GM19328 (cell line): ENCODE measurements at regions not wholly inside any gene's neighbourhood (a gene's known extent, or its start where the extent isn't known, plus 50 kb on each side); places are given as distances from the start of the nearest gene placed in this dataset.
A peak's percentile ranks its signal among the peaks of the same experiment; 100 is the strongest.
"Not testable (repeated sequence)": the region's sequence is repeated elsewhere in the genome, so short reads cannot be mapped to it uniquely, and the experiment has no call there.

Experiments used
- ATAC-seq: cut with Tn5 transposase; IDR thresholded peaks from one replicate; pipeline ENCODE4 v1.9.1; 2021; ENCODE audit warnings: mild to moderate bottlenecking, moderate library complexity; ENCODE audit not compliant: unreplicated experiment

DNA sequence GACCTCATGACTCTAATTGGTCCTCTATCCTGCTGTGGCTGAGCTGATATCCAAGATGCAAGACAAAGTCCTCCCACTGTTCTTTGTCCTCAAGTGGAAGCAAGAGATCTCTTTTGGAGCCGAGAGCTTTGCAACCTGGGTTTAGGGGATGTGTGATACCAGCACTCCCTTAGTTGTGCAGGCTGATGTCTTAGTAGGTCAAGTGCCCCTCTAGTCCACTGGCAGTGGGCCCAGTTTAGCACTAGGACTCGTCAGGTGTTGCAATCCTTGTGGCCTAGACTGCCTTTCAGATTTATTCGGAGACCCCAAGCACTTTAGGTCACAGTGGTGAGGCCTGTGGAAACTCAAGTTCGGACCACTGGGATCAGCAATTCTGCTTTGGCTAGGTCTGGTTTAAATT is 64.0 kb downstream of the GPRASP3 start:
- ATAC-seq = no peak

DNA sequence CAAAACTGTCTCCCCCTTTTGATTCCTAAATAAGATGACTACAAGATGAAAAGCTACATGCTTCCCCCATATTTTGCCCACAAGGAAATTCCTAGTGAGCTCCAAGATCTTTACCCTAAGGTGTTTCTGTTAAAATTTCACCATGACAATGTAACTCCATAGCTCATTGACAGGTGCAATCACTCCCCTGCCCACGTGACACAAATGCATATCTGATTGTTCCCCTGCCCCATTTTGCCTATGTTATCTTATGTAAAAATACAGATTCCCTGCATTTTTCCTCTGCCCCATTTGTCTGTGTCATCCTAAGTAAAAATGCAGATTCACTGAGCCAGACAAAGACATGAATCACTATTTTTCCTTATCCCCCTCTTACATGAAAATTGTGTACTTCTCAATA is 66.7 kb downstream of the GPRASP3 start:
- ATAC-seq = no peak

GRCh38 chrX:102808336-102808735 is 87.8 kb downstream of the GPRASP3 start:
- no peak for ATAC-seq

DNA sequence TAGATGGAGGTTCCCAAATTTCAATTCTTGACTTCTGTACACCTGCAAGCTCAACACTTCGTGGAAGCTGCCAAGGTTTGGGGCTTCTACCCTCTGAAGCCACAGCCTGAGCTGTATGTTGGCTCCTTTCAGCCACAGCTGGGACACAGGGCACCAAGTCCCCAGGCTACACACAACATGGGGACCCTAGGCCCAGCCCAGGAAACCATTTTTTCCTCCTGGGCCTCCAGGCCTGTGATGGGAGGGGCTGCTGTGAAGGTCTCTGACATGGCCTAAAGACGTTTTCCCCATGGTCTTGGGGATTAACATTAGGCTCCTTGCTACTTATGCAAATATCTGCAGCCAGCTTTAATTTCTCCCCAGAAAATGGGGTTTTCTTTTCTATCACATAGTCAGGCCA is 97.7 kb downstream of the GPRASP3 start:
- not testable (repeated sequence) for ATAC-seq

GRCh38 chrX:102832661-102833060 is 104.4 kb upstream of the RAB40AL start:
- ATAC-seq = no peak

DNA sequence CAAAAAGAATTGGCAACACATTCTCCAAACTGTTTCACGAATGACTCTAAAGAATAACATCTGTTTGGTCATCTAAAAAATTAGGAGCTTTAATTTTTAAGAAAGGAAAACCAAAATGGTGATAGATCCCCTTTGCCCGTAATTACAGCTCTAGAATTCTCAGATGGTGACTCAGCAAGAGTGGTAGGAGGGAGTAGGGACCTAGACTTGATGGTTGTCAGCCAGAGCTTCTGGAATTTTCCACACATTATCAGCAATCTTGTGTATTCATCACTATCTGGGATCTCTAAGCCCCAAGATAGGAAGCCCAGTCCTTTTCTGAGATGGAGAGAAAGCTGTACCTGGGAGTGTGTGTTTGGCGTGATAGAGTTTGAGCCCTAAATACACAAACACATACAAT is 103.9 kb upstream of the RAB40AL start:
- no peak for ATAC-seq

DNA sequence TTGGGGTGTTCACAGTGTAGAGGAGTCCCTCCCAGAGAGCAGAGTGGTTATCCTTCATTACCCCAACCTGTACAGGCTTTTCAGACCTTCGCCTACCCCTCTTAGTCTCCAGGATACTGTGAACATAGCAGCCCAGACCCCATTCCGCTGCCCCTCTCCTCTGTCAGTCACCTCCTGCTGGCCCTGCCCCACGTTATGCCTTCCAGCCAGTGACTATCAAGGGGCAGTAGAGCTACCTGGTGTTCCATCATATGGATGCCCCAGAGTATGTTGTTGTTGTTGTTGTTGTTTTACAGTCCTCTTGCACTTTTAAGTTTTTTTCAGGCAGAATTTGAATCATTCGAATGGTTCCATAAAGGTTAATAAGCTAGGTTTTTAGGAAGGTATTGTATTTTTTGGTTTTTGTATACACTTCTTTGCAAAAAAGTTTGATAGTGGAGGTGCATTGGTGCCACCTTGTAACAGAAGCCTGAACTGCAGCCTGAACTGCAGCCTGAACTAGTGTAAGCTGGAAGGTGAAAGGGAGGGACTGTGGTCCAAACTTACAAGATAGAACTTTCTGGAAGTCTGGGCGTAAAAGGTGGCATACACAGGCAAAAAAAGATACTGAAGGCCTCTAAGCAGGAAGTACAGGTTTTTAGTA is 101.4 kb upstream of the RAB40AL start:
- no peak for ATAC-seq

- ATAC-seq = no peak
These were observed 99.2 kb upstream of the RAB40AL start for GRCh38 chrX:102837847-102838246.

- ATAC-seq = no peak
These were observed 96.0 kb upstream of the RAB40AL start for GRCh38 chrX:102840871-102841705.

DNA sequence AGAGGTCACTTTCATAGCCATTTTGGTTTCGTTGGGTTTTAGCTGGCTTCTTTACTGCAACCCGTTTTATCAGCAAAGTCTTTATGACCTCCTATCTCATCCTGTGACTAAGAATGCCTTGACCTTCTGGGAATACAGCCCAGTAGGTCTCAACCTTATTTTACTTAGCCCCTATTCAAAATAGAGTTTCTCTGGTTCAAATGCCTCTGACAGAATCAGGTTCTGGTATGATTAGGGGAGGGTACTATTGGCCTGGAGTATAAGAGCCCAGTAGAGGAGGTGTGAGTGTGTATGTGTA is 95.4 kb upstream of the RAB40AL start:
- ATAC-seq = no peak

- no peak for ATAC-seq
These were observed 92.1 kb upstream of the RAB40AL start for GRCh38 chrX:102845020-102845419.

- ATAC-seq = no peak
These were observed 90.4 kb upstream of the RAB40AL start for GRCh38 chrX:102846544-102847236.

GRCh38 chrX:102847362-102847761 is 89.7 kb upstream of the RAB40AL start:
- no peak for ATAC-seq

- ATAC-seq = no peak
These were observed 87.7 kb upstream of the RAB40AL start for GRCh38 chrX:102849396-102849795.

DNA sequence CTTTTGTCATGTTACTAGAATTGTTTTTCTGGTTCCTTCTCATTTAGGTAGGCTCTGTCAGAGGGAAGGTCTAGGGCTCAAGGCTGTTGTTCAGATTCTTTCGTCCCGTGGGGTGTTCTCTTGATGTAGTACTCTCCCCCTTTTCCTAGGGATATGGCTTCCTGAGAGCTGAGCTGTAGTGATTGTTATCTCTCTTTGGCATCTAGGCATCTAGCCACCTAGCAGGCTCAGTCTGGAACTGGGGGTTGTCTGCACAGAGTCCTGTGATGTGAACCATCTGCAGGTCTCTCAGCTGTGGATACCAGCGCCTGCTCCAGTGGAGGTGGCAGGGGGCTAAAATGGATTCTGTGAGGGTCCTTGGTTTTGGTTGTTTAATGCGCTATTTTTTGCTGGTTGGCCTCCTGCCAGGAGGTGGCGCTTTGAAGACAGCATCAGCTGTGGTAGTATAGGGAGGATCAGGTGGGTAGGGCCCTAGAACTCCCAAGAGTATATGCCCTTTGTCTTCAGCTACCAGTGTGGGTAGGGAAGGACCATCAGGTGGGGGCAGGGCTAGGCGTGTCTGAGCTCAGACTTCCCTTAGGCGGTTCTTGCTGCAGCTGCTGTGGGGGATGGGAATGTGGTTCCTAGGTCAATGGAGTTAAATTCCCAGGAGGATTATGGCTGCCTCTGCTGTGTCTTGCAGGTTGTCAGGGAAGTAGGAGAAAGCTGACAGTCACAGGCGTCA is 78.1 kb upstream of the RAB40AL start:
- not testable (repeated sequence) for ATAC-seq

DNA sequence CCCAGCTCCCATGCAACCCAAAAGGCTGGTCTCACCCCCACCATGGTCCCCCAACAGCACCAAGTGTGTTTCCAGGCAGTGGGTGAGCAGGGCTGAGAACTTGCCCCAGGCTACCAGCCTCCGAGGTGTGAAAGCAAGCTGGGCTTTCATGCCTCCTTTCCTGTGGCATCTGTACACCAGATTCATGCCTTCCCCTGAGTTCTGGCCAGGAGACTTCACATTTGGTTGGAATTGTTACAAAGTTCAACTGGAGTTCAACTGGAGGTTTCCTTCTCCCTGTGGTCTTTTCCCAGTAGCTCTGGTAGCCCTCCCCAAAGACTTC is 77.6 kb upstream of the RAB40AL start:
- no peak for ATAC-seq

DNA sequence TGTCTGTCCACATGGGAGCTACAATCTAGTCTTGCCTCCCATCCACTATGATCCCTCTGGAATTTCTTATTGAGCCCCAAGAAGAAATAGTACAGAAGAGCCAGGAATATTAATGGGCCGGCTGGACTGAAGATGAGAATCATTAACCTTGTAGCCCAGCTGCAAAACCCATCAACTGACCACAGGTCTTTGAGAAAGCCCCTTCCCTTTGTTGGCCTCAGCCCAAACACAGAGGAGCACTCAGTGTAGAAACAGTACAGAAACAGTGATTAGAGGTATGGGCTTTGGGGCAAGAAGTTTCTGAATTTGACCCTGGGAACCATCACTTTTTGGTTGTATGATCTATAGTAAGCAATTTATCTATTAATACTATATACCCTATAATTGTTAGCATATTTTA is 76.8 kb upstream of the RAB40AL start:
- no peak for ATAC-seq

DNA sequence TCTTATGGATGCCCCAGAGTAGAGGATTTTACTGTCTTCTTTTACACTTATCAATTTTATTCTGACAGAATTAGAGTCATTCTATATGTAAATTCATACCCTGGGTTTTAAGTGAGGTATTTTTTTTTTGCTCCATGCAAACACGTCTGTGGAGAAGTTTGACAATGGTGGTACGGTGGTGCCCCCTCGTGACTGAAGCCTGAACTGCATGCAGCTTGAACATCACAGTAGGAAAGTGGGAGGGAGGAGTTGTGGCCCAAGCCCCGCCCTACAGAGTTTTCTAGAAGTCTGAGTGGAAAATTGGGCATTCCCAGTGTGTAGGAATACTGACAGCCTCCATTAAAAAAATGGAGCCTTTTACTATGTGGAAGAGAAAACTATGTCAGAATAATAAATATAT is 73.3 kb upstream of the RAB40AL start:
- peak; percentile 96 for ATAC-seq

DNA sequence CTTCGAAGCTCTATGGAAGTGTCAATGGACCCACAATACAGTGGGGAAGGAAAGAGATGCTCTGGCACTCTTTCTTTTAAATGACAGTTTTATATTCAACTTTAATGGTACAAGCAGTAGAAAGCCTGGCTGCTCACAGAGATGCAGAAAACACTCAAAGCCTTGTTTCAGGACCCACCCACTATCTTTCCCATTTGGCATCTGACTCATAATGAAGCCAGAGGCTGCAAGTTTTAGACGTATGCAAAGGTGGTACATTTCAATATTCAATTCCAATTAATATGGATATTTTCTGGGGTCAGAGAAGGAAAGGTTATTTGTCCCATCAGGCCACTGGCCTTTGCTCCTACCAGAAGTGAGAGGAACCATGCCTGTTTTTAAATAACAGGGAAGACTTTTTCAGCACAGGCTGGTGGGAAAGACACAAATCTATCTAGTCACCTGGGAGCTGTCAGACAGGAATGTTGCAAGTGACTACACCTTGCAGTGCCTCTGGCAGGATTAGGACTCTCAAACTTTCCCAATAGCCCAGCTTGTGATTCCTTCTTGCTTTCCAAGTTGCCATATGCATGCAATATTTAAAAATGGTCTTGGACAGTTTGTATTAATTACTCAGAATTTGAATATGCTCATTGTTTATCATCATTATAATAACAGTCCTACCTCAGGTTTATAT is 70.0 kb upstream of the RAB40AL start:
- ATAC-seq = no peak

GRCh38 chrX:102883491-102883890 is 53.6 kb upstream of the RAB40AL start:
- ATAC-seq = no peak
